ENCODE measurements at regions not wholly inside any gene's neighbourhood (a gene's known extent, or its start where the extent isn't known, plus 50 kb on each side); places are given as distances from the start of the nearest gene placed in this dataset.

GRCh38 chr10:3511483-3511882, 273.5 kb downstream of the KLF6 start:
- TF ChIP-seq POLR2AphosphoS5 (IDR thresholded peaks at IDR 0.05) (no peak), CTCF (IDR thresholded peaks at IDR 0.05) (no peak)

All from stomach (tissue), 4 donors.